SH-SY5Y (cell line): ENCODE measurements at regions not wholly inside any gene's neighbourhood (a gene's known extent, or its start where the extent isn't known, plus 50 kb on each side); places are given as distances from the start of the nearest gene placed in this dataset.

ENCODE experiments used
- GATA2 ChIP-seq: IDR thresholded peaks from 2 replicates; pipeline ENCODE4 v1.6.1; 2011; ENCODE audit warnings: mild to moderate bottlenecking, low read depth, low read length
- GATA3 ChIP-seq: IDR thresholded peaks from 2 replicates; pipeline ENCODE4 v1.6.1; 2011; ENCODE audit warnings: low read depth, mild to moderate bottlenecking, low read length, moderate library complexity

DNA sequence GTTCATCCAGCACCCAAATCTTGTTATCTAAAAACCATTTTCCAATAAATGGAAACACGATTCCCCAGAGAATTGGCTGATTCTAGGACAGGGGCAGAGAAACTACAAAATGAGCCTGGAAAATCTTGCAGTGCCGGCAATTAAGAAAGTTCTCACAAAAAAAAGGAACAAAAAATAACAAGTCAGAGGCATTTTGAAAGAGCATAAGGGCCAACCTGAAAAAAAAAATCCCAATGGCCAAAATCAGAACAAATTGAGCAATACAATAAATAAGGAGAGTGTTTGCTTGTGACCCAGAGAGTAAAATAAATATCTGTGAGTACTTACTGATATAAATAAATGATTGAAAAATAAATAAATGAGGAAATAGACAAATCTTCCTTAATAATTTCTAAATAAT lies 55.1 kb upstream of the S1PR3 start:
- no peak for TF ChIP-seq GATA2
- no peak for TF ChIP-seq GATA3
